NK-92 treated with Interleukin-12 subunit alpha and Interleukin-12 subunit beta, amount 100 ng/mL, for 24 hours (cell line): ENCODE measurements at regions not wholly inside any gene's neighbourhood (a gene's known extent, or its start where the extent isn't known, plus 50 kb on each side); places are given as distances from the start of the nearest gene placed in this dataset.

ENCODE experiments used
- DNase-seq: peaks from one replicate; lab custom pipeline; 2025; lab: John Stamatoyannopoulos, UW

DNA sequence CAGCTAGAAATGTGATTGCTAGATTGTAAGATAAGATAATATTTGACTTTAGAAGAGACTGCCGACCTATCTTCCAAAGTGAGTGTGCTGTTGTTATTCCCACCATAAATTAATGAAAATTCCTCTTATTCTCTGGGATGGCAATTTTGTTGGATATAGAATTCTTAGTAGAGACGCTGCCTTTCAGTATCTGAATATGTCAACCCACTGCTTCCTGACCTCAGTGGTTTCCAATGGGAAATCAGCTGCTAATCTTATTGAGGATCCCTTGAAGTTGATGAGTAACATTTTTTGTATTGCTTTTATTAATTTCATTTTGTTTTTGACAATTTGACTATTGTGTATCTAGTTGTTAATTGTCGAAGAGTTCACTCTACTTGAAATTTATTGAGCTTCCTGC is 313.0 kb downstream of the BMP2 start:
- DNase-seq, result no peak

DNA sequence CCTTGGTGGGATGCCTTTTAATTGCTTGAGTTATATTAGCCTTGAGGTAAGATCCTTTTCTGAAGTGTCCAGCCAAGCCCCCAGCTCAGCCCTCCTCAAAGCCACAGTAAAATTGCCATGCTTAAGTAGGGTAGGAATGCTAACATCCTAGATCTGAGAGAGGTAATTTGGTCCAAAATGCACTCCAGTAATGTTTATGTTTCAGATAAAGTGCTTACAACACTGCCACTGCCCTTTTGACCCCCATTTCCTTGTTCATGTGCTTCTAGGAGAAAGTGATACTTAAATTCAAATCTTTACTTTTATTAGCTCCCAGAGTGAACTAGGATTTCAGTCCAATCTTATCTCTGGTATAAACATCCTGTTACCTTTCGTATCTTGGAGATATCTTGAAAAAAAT is 318.0 kb downstream of the BMP2 start:
- DNase-seq, result no peak

GRCh38 chr20:7087803-7088202 is 320.3 kb downstream of the BMP2 start:
- no peak for DNase-seq

- no peak for DNase-seq
Observed at GRCh38 chr20:7090001-7090400, 322.5 kb downstream of the BMP2 start.

- DNase-seq, result no peak
Observed at GRCh38 chr20:7090811-7091210, 323.3 kb downstream of the BMP2 start.

GRCh38 chr20:7091655-7092054 is 324.2 kb downstream of the BMP2 start:
- no peak for DNase-seq

DNA sequence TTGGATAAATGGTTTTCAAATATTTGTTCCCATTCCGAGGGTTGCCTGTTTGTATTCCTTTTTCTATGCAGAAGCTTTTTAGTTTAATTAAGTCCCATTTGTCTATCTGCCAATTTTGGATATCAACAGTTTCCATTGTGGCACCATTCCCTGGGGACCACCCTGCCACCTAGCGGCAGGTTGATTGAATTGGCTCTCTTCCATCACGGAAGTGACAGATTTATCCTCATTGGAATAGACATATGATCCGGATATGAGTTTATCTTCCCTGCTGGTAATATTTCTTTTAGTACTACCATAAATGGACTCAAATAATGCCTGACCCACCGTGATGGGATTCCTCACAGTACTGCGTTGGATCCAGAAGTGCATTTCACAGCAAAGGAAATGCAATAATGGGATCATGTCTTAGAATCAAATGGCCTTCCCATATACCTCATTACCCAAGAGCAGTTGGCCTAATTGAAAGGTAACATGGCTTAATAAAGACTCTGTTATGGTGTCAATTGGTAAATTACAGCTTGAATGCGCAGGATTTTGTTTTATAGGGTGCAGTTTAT is 327.0 kb downstream of the BMP2 start:
- DNase-seq, result no peak

DNA sequence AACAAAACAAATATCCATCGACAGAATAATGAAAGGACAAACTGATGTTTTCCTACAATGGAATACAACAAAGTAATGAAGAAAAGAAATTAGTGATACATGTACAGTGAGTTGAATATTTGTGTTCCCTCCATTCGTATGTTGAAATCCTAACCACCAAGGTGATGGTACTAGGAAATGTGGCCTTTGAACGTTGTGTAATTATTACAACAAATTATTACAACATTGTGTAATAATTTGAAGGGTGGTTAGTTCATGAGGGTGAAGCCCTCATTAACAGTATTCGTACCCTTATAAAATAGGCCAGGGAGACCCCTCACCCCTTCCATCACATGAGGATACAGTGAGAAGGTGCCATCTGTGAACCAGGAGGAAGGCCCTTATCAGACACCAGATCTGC is 339.4 kb downstream of the BMP2 start:
- DNase-seq, result no peak

- no peak for DNase-seq
Observed at GRCh38 chr20:7108929-7109328, 341.4 kb downstream of the BMP2 start.

- no peak for DNase-seq
Observed at GRCh38 chr20:7113577-7114466, 346.3 kb downstream of the BMP2 start.

DNA sequence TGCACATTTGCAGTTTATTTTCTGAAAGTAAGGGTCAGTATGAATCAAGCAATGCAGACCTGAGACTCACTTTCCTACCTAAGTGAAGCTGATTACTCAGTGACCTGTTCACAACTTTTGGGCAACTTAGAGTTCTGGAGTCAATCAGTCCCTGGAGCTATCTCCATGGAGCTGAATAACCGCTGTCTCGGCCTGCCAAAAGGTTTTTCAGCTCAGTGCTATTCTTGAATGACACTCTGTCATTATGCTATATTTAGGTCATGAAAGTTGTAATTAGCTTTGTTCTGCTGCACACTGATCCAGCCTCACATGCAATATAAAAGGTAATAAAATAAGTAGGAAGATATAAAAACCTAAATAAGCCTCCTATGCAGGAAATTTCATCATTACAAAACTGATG is 356.0 kb downstream of the BMP2 start:
- DNase-seq, result no peak

DNA sequence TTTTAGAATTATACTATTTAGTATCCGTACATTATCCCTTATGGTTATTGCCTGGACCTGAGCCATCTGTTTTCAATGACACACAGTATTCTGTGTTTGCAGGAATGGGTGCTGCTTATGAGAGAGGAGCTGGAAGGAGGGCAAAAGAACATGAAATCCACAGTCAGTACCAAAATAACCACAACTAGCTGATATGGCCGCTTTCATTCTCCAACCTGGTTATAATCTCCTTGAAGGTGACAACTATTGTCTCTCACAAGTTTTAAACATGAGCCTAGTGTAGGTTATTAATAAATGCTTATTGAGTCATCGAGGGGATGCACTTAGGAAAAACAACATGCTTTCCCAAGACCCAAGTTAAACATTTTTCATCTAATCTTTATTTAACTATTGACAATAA is 356.6 kb downstream of the BMP2 start:
- no peak for DNase-seq

GRCh38 chr20:7136886-7137285 is 369.4 kb downstream of the BMP2 start:
- no peak for DNase-seq

GRCh38 chr20:7137395-7138151 is 370.1 kb downstream of the BMP2 start:
- no peak for DNase-seq

DNA sequence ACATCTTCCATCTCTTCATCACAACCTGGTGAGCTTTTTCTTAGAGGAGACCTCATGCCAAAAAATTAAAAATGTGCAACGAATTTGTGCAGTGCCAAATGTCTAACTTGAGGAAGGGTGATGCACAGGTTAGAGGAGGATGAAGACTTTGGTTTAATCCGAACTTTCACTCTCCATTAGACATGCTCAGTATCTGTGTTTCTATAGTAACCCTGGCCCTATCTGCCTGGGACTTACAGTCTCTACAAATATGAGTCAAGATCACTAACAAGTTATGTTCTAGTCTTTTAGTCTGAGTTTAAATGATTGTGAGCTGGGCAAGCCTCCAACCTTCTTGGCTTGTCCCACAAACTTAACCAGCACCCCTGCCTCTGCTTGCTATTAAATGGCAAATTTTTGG is 377.0 kb downstream of the BMP2 start:
- DNase-seq, result no peak

GRCh38 chr20:7146552-7147219 is 379.2 kb downstream of the BMP2 start:
- DNase-seq, result no peak

DNA sequence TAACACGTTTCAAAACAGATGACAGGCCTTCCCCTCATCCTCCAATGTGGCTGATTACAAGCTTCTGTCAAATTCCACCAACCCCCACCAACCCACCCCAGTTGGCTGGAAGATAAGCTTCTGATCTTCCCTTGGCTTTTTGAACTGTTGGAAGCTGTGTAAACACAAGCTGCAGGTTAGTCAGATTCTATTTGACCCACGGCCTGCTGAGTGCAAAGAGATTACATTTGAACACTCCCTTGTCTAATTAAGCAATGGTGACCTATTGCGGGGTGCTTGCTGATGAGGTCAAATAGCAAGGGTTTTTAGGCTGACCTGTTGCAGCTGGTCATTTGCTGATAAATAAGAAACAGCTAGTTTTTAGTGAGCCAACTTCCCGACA is 379.7 kb downstream of the BMP2 start:
- DNase-seq, result no peak

- no peak for DNase-seq
Observed at GRCh38 chr20:7151676-7152470, 384.4 kb downstream of the BMP2 start.

GRCh38 chr20:7155282-7155681 is 387.8 kb downstream of the BMP2 start:
- no peak for DNase-seq

- DNase-seq, result no peak
Observed at GRCh38 chr20:7155794-7156193, 388.3 kb downstream of the BMP2 start.

DNA sequence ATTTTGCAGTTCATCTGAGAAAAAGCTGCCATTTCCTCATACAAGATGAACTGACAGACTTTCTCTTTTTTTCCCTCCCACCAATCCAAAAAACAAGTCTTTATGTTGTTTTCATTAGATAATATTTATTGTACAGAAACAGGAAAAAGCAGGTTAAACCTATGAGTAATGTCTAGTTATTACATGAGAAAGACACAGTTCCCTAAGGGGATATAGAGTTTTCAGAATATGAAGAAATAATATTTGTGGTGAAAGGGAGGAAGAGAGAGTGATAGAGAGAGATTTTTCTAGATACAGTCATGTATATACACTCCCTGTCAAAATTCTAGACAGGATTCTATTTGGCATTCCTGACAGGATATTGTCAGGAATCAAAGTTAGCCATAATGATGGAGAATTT is 392.4 kb downstream of the BMP2 start:
- no peak for DNase-seq

- no peak for DNase-seq
Observed at GRCh38 chr20:7161690-7162089, 394.2 kb downstream of the BMP2 start.
